ENCODE measurements at regions not wholly inside any gene's neighbourhood (a gene's known extent, or its start where the extent isn't known, plus 50 kb on each side); places are given as distances from the start of the nearest gene placed in this dataset.

GRCh38 chr2:57941816-57942215 is 104.8 kb upstream of the VRK2 start:
- Histone ChIP-seq H3K4me1 (peaks cover 0 to 4% (median 0%) of the 10 kb centered on the region in 4 donors), H3K4me3 (no peak overlapping the region), H3K9me3 (no peaks in the 10 kb centered on the region), H3K27ac (no peak overlapping the region), H3K27me3 (no peaks in the 10 kb centered on the region), H3K36me3 (no peaks in the 10 kb centered on the region)
- DNase-seq: no peak
- TF ChIP-seq, protein P1, sequence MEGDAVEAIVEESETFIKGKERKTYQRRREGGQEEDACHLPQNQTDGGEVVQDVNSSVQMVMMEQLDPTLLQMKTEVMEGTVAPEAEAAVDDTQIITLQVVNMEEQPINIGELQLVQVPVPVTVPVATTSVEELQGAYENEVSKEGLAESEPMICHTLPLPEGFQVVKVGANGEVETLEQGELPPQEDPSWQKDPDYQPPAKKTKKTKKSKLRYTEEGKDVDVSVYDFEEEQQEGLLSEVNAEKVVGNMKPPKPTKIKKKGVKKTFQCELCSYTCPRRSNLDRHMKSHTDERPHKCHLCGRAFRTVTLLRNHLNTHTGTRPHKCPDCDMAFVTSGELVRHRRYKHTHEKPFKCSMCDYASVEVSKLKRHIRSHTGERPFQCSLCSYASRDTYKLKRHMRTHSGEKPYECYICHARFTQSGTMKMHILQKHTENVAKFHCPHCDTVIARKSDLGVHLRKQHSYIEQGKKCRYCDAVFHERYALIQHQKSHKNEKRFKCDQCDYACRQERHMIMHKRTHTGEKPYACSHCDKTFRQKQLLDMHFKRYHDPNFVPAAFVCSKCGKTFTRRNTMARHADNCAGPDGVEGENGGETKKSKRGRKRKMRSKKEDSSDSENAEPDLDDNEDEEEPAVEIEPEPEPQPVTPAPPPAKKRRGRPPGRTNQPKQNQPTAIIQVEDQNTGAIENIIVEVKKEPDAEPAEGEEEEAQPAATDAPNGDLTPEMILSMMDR (IDR thresholded peaks at IDR 0.05): no peak
- TF ChIP-seq POLR2AphosphoS5 (IDR thresholded peaks at IDR 0.05): no peak
- TF ChIP-seq POLR2A (IDR thresholded peaks at IDR 0.05): no peak
- TF ChIP-seq EP300 (IDR thresholded peaks at IDR 0.05): no peak
- 91 to 94% methylated on average over 1 of the region's 1 CpG for WGBS, 2 donors
- intact Hi-C loops (cut with DNase I): no loop called here

DNA sequence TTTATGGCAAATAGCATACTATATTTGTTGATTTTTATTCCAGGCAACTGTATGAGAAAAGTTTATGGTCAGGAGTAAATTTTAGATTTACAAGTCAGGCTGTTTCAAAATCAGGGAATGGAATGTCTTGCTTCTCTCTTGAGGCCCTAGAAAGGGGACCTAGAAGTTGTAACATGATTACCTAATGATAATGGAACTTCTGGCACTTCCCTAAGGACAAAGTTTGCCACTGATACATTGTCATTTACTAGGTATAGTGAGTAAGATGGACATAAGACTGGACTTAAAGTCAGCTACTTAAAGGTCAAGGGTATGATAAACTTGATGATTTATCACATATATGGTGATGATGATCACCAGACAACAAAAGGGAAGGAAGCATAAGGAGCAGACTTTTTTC is 103.3 kb upstream of the VRK2 start:
- intact Hi-C loops (cut with DNase I): no loop called here
- Histone ChIP-seq H3K9me3 (no peaks in the 10 kb centered on the region), H3K27me3 (no peaks in the 10 kb centered on the region), H3K4me3 (no peak overlapping the region), H3K27ac (no peak overlapping the region), H3K4me1 (peaks cover 0 to 4% (median 0%) of the 10 kb centered on the region in 4 donors), H3K36me3 (no peaks in the 10 kb centered on the region)
- TF ChIP-seq POLR2A (IDR thresholded peaks at IDR 0.05): no peak
- no peak for TF ChIP-seq EP300 (IDR thresholded peaks at IDR 0.05)
- TF ChIP-seq, protein P1 (IDR thresholded peaks at IDR 0.05): no peak
- no peak for TF ChIP-seq POLR2AphosphoS5 (IDR thresholded peaks at IDR 0.05)
- DNase-seq: no peak

GRCh38 chr2:57947398-57947797 is 99.2 kb upstream of the VRK2 start:
- no peak for DNase-seq
- TF ChIP-seq, protein P1 (IDR thresholded peaks at IDR 0.05): no peak
- TF ChIP-seq EP300 (IDR thresholded peaks at IDR 0.05) (no peak), POLR2A (IDR thresholded peaks at IDR 0.05) (no peak), POLR2AphosphoS5 (IDR thresholded peaks at IDR 0.05) (no peak)
- intact Hi-C loops (cut with DNase I): no loop called here
- no peaks in the 10 kb centered on the region for H3K27me3 ChIP-seq
- peaks cover 0 to 4% (median 0%) of the 10 kb centered on the region in 4 donors for H3K4me1 ChIP-seq
- H3K4me3 ChIP-seq: no peak overlapping the region
- no peaks in the 10 kb centered on the region for H3K9me3 ChIP-seq
- no peak overlapping the region for H3K27ac ChIP-seq
- H3K36me3 ChIP-seq: no peaks in the 10 kb centered on the region

- Histone ChIP-seq H3K27me3 (no peaks in the 10 kb centered on the region), H3K9me3 (no peaks in the 10 kb centered on the region), H3K36me3 (no peaks in the 10 kb centered on the region), H3K4me3 (no peak overlapping the region), H3K4me1 (no peaks in the 10 kb centered on the region), H3K27ac (no peak overlapping the region)
- no peak for DNase-seq
- 86 to 91% methylated on average over 1 of the region's 1 CpG for WGBS, 2 donors
- TF ChIP-seq POLR2AphosphoS5 (IDR thresholded peaks at IDR 0.05) (no peak), EP300 (IDR thresholded peaks at IDR 0.05) (no peak), POLR2A (IDR thresholded peaks at IDR 0.05) (no peak)
- TF ChIP-seq, protein P1 (IDR thresholded peaks at IDR 0.05): no peak
- intact Hi-C loops (cut with DNase I): no loop called here
These were observed 92.6 kb upstream of the VRK2 start for GRCh38 chr2:57954020-57954419.

DNA sequence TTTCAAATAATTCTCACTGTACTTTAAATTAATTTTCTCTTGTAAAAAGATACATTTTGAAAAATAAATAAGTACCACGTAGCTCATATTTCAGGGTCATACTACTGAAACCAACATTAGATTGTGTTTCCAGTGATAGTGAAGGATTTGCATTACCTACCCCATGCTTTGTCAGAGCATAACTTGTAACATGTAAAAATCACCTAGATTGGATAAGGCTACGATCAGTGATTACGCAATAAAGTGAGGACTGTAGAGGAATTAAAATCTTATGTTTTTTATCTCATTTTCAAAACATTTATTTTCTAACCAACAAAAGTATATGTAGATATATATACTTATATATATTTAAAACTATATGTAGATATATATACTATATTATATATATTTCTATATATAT is 89.4 kb upstream of the VRK2 start:
- Histone ChIP-seq H3K4me1 (no peaks in the 10 kb centered on the region), H3K27me3 (no peaks in the 10 kb centered on the region), H3K27ac (no peak overlapping the region), H3K9me3 (no peaks in the 10 kb centered on the region), H3K36me3 (no peaks in the 10 kb centered on the region), H3K4me3 (no peak overlapping the region)
- intact Hi-C loops (cut with DNase I): no loop called here
- TF ChIP-seq POLR2AphosphoS5 (IDR thresholded peaks at IDR 0.05): no peak
- TF ChIP-seq POLR2A (IDR thresholded peaks at IDR 0.05): no peak
- no peak for TF ChIP-seq EP300 (IDR thresholded peaks at IDR 0.05)
- TF ChIP-seq, protein P1 (IDR thresholded peaks at IDR 0.05): no peak
- 75 to 94% methylated on average over 3 of the region's 3 CpGs for WGBS, 2 donors
- DNase-seq: no peak
